NCI-H2029 (cell line): ENCODE measurements at regions not wholly inside any gene's neighbourhood (a gene's known extent, or its start where the extent isn't known, plus 50 kb on each side); places are given as distances from the start of the nearest gene placed in this dataset.

Experiments used
- DNase-seq: peaks from one replicate; lab custom pipeline; 2025; lab: John Stamatoyannopoulos, UW

- no peak for DNase-seq
Measured at GRCh38 chr11:134745456-134745855, 333.4 kb upstream of the B3GAT1 start.

GRCh38 chr11:134743820-134744195 lies 331.8 kb upstream of the B3GAT1 start:
- no peak for DNase-seq

- DNase-seq = no peak
Measured at GRCh38 chr11:134742956-134743819, 331.1 kb upstream of the B3GAT1 start.

GRCh38 chr11:134742224-134742612 lies 330.2 kb upstream of the B3GAT1 start:
- DNase-seq = no peak

- DNase-seq = no peak
Measured at GRCh38 chr11:134741453-134742223, 329.6 kb upstream of the B3GAT1 start.

GRCh38 chr11:134740590-134741261 lies 328.7 kb upstream of the B3GAT1 start:
- no peak for DNase-seq

- DNase-seq = no peak
Measured at GRCh38 chr11:134739136-134739535, 327.1 kb upstream of the B3GAT1 start.

- no peak for DNase-seq
Measured at GRCh38 chr11:134738581-134738980, 326.5 kb upstream of the B3GAT1 start.

GRCh38 chr11:134737563-134738510 lies 325.8 kb upstream of the B3GAT1 start:
- no peak for DNase-seq

- DNase-seq = no peak
Measured at GRCh38 chr11:134736251-134736947, 324.4 kb upstream of the B3GAT1 start.

- DNase-seq = no peak
Measured at GRCh38 chr11:134734894-134735293, 322.9 kb upstream of the B3GAT1 start.

- no peak for DNase-seq
Measured at GRCh38 chr11:134734141-134734845, 322.3 kb upstream of the B3GAT1 start.

GRCh38 chr11:134733646-134734045 lies 321.6 kb upstream of the B3GAT1 start:
- no peak for DNase-seq

- no peak for DNase-seq
Measured at GRCh38 chr11:134731213-134731961, 319.3 kb upstream of the B3GAT1 start.

GRCh38 chr11:134730561-134731212 lies 318.6 kb upstream of the B3GAT1 start:
- DNase-seq = no peak

GRCh38 chr11:134730101-134730500 lies 318.1 kb upstream of the B3GAT1 start:
- DNase-seq = no peak

GRCh38 chr11:134728186-134728585 lies 316.1 kb upstream of the B3GAT1 start:
- no peak for DNase-seq

- DNase-seq = no peak
Measured at GRCh38 chr11:134727636-134728035, 315.6 kb upstream of the B3GAT1 start.

- DNase-seq = no peak
Measured at GRCh38 chr11:134727204-134727603, 315.2 kb upstream of the B3GAT1 start.
